ENCODE measurements at regions not wholly inside any gene's neighbourhood (a gene's known extent, or its start where the extent isn't known, plus 50 kb on each side); places are given as distances from the start of the nearest gene placed in this dataset.

DNA sequence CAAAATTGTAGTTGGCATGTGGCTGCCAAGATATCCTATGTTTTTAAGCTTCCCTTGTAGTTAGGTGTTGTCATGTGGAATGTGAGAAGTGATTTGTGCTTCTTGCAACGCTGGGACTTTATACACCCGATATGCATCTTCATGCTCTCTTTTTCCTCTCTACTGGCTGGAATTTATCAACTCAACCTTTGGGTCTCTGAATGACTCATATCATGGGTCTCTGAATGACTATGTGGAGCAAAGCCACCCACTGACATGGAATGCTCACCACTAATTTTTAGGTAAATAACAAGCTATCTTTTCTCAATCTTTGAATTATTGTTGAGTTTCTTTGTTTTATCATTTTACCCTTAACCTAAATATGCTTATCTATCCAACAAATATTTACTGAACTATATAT, 144.6 kb downstream of the ATP23 start:
- TF ChIP-seq, protein P1, sequence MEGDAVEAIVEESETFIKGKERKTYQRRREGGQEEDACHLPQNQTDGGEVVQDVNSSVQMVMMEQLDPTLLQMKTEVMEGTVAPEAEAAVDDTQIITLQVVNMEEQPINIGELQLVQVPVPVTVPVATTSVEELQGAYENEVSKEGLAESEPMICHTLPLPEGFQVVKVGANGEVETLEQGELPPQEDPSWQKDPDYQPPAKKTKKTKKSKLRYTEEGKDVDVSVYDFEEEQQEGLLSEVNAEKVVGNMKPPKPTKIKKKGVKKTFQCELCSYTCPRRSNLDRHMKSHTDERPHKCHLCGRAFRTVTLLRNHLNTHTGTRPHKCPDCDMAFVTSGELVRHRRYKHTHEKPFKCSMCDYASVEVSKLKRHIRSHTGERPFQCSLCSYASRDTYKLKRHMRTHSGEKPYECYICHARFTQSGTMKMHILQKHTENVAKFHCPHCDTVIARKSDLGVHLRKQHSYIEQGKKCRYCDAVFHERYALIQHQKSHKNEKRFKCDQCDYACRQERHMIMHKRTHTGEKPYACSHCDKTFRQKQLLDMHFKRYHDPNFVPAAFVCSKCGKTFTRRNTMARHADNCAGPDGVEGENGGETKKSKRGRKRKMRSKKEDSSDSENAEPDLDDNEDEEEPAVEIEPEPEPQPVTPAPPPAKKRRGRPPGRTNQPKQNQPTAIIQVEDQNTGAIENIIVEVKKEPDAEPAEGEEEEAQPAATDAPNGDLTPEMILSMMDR (IDR thresholded peaks at IDR 0.05; ENCODE audit: low read depth, low read length, missing control alignments) = no peak
- in situ Hi-C loops (cut with HindIII; ENCODE audit: low pct_ligation_motif_present, low sequenced_read_pairs) = no loop called here
- no peak for DNase-seq
- H3K27ac ChIP-seq = no peak overlapping the region
- no peak overlapping the region for H3K4me3 ChIP-seq (ENCODE audit: low read depth, low read length)
- H3K36me3 ChIP-seq (replicated peaks) = no peaks in the 10 kb centered on the region
- H3K27me3 ChIP-seq (replicated peaks) = no peaks in the 10 kb centered on the region

DNA sequence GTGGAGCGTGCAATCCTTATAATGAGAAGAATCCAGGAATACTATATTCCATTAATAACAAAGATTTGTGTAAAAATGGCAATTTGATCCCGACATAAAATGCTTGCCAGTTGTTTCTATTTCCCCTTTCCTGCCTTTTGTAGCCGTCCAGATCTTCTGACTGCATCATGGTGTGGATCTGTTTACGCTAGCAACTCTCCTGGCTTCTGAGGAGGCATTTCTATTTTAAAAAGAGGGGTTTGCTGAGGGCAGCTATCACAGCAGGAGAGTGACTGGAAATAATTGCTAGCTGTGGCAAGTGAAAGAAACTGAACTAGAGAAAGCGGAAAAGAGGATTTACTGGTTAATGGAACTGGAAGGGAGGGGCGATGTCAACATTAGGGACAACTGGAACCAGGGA, 145.6 kb downstream of the ATP23 start:
- H3K27me3 ChIP-seq (replicated peaks) = no peaks in the 10 kb centered on the region
- H3K36me3 ChIP-seq (replicated peaks) = no peaks in the 10 kb centered on the region
- TF ChIP-seq, protein P1 (IDR thresholded peaks at IDR 0.05; ENCODE audit: low read depth, low read length, missing control alignments) = no peak
- no peak overlapping the region for H3K27ac ChIP-seq
- in situ Hi-C loops (cut with HindIII; ENCODE audit: low pct_ligation_motif_present, low sequenced_read_pairs) = no loop called here
- no peak overlapping the region for H3K4me3 ChIP-seq (ENCODE audit: low read depth, low read length)
- no peak for DNase-seq

DNA sequence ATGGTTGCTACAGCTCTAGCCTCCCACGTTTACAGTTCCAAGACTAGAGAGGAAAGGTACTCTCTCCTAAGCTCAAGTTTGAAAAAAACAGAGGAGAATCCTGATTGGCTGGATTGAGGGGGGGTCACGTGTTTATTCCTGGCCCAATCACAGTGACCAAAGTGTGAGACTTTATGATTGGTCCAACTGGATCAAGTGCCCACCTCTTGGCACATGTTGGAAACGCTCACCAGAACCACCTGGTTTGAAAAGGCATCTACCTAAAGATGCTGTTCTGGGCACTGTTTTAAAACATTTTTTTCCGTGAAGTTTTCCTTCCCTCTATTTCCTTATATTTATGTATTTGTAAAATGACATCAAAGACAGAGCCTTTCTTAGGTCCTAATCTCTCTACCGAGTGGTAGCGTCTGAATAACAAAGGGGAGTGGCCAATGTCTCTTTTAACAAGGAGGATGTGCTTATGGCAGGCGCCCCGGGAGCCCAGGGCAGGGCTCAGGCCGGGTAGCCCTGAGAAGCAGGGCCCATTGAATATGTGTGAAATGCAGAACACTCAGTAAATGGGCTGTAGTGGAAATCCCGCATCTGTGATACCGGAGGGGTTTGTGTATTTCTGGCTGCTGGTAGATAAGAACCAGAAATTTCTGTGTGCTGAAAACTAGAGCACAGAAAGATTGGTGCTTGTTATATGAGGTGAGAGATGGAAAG, 146.2 kb downstream of the ATP23 start:
- Histone ChIP-seq H3K27me3 (replicated peaks) (no peaks in the 10 kb centered on the region), H3K36me3 (replicated peaks) (no peaks in the 10 kb centered on the region), H3K27ac (no peak overlapping the region), H3K4me3 (ENCODE audit: low read depth, low read length) (no peak overlapping the region)
- no peak for DNase-seq
- in situ Hi-C loops (cut with HindIII; ENCODE audit: low pct_ligation_motif_present, low sequenced_read_pairs) = no loop called here
- TF ChIP-seq, protein P1 (IDR thresholded peaks at IDR 0.05; ENCODE audit: low read depth, low read length, missing control alignments) = no peak

DNA sequence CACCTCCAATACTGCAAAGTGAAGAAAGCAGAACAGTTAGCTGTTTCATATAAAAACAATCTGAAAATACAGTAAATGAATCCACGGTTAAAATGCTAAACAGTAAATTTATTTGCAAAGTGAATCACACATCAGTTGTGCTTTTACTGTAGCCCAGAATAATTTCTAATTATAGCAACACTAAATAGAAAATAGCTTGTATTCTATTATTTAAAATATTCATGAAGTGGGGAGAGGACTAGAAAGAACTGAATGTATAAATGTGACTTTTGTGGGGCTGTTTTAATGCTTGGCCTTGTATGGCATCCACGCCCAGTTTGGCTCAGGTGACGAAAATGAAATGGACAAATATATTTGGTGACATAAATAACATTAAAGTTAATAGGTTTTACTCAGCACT, 148.2 kb downstream of the ATP23 start:
- Histone ChIP-seq H3K4me3 (ENCODE audit: low read depth, low read length) (no peak overlapping the region), H3K27me3 (replicated peaks) (no peaks in the 10 kb centered on the region), H3K27ac (no peak overlapping the region), H3K36me3 (replicated peaks) (no peaks in the 10 kb centered on the region)
- DNase-seq = no peak
- TF ChIP-seq, protein P1 (IDR thresholded peaks at IDR 0.05; ENCODE audit: low read depth, low read length, missing control alignments) = no peak
- in situ Hi-C loops (cut with HindIII; ENCODE audit: low pct_ligation_motif_present, low sequenced_read_pairs) = no loop called here

DNA sequence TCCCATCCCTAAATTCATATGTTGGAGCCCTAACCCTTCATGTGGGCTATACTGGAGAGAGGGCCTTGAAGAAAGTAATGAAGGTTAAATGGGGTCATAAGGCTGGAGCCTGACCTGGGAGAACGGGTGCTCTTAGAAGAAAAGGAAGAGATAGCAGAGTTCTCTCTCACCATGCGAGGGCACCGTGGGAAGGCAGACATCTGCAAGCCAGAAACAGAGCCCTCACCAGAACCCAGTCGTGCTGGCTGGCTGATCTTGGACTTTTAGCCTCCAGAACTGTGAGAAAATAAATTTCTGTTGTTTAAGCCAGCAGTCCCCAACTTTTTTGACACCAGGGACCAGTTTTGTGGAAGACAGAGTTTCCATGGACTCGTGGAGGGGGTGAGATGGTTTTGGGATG, 149.3 kb downstream of the ATP23 start:
- H3K27ac ChIP-seq = no peak overlapping the region
- H3K27me3 ChIP-seq (replicated peaks) = no peaks in the 10 kb centered on the region
- no peak overlapping the region for H3K4me3 ChIP-seq (ENCODE audit: low read depth, low read length)
- in situ Hi-C loops (cut with HindIII; ENCODE audit: low pct_ligation_motif_present, low sequenced_read_pairs) = no loop called here
- no peaks in the 10 kb centered on the region for H3K36me3 ChIP-seq (replicated peaks)
- no peak for DNase-seq
- TF ChIP-seq, protein P1 (IDR thresholded peaks at IDR 0.05; ENCODE audit: low read depth, low read length, missing control alignments) = no peak

DNA sequence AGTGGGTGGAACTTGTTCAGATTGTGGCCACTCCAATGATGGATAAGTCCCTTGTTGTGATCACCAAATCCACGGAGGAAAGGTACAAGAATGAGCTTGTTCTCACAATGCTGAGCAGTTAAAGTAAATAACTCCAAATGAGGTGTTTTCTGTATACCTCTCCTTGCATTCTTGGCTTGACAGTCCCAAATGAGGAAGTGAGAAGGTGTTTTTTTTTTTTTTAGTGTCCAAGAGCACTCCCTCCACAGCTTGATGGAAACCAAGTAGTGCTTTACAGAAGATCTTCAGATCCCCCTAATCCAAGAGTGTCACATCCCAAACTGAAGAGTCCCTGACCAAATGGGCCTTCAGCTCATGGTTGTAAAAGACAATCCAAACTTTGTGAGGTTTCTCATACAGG, 153.6 kb downstream of the ATP23 start:
- no peak for DNase-seq
- Histone ChIP-seq H3K27me3 (replicated peaks) (no peaks in the 10 kb centered on the region), H3K36me3 (replicated peaks) (no peaks in the 10 kb centered on the region), H3K27ac (no peak overlapping the region), H3K4me3 (ENCODE audit: low read depth, low read length) (no peak overlapping the region)
- in situ Hi-C loops (cut with HindIII; ENCODE audit: low pct_ligation_motif_present, low sequenced_read_pairs) = no loop called here
- TF ChIP-seq, protein P1 (IDR thresholded peaks at IDR 0.05; ENCODE audit: low read depth, low read length, missing control alignments) = no peak
